ENCODE measurements at regions not wholly inside any gene's neighbourhood (a gene's known extent, or its start where the extent isn't known, plus 50 kb on each side); places are given as distances from the start of the nearest gene placed in this dataset.

DNA sequence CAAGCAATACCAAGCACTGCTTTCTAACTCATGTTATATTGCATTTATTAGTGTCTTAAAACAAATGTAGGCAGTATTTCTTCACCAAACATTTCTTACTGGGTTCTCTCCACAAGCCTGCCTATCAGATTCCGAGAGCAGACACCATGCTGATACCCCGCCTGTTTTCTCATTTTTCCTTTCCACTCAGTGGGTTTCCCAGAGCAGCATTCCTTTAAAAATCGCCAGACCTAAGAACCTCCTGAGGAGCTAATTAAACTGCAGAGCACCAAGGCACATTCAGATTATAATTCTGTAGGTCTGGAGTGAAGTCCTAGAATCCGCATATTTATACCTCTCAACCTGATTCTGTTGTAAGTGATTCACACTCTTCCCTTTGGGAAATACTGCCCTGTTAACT, 405.6 kb downstream of the TNS1 start:
- Histone ChIP-seq H3K4me3 (replicated peaks in 1 of 3; ENCODE audit: low read depth in 2 of 3, low read length in 3 of 3) (no peak overlapping the region), H3K27me3 (ENCODE audit: control insufficient read depth in 2 of 2, insufficient read depth in 2 of 2, low read length in 2 of 2) (no peaks in the 10 kb centered on the region), H3K36me3 (replicated peaks in 1 of 2; ENCODE audit: control insufficient read depth in 1 of 2, insufficient read depth in 2 of 2, low read length in 2 of 2) (no peaks in the 10 kb centered on the region), H3K27ac (ENCODE audit: low read depth in 1 of 2, low read length in 2 of 2) (no peak overlapping the region), H3K9ac (ENCODE audit: insufficient read depth, low read length, poor library complexity, severe bottlenecking) (no peak overlapping the region), H2AFZ (ENCODE audit: insufficient read depth, low read depth, low read length, poor library complexity, severe bottlenecking) (no peak overlapping the region), H4K20me1 (ENCODE audit: insufficient read depth, low read length) (no peaks in the 10 kb centered on the region), H3K4me1 (ENCODE audit: control insufficient read depth in 1 of 2, insufficient read depth in 2 of 2, low read length in 2 of 2) (no peaks in the 10 kb centered on the region), H3K4me2 (replicated peaks; ENCODE audit: extremely low read depth, low read length, poor library complexity, severe bottlenecking) (no peak overlapping the region), H3K9me3 (replicated peaks in 1 of 2; ENCODE audit: control insufficient read depth in 1 of 2, insufficient read depth in 1 of 2, low read length in 2 of 2) (no peaks in the 10 kb centered on the region), H3K79me2 (ENCODE audit: insufficient read depth, low read length) (no peaks in the 10 kb centered on the region)
- DNase-seq: no peak
- no peak overlapping the region for H3K4me3 Mint-ChIP-seq
- TF ChIP-seq, protein P1, sequence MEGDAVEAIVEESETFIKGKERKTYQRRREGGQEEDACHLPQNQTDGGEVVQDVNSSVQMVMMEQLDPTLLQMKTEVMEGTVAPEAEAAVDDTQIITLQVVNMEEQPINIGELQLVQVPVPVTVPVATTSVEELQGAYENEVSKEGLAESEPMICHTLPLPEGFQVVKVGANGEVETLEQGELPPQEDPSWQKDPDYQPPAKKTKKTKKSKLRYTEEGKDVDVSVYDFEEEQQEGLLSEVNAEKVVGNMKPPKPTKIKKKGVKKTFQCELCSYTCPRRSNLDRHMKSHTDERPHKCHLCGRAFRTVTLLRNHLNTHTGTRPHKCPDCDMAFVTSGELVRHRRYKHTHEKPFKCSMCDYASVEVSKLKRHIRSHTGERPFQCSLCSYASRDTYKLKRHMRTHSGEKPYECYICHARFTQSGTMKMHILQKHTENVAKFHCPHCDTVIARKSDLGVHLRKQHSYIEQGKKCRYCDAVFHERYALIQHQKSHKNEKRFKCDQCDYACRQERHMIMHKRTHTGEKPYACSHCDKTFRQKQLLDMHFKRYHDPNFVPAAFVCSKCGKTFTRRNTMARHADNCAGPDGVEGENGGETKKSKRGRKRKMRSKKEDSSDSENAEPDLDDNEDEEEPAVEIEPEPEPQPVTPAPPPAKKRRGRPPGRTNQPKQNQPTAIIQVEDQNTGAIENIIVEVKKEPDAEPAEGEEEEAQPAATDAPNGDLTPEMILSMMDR (IDR thresholded peaks at IDR 0.05): no peak
- intact Hi-C loops (cut with micrococcal nuclease): no loop called here
- 100% methylated on average over 2 of the region's 4 CpGs for WGBS (ENCODE audit: insufficient coverage)
- peaks cover 0 to 2% (median 0%) of the 10 kb centered on the region in 7 donors for H3K9me3 Mint-ChIP-seq
- peaks cover 11% of the 10 kb centered on the region for H3K4me1 Mint-ChIP-seq
- H3K27ac Mint-ChIP-seq: no peak overlapping the region
- H3K36me3 Mint-ChIP-seq: no peaks in the 10 kb centered on the region
- H3K27me3 Mint-ChIP-seq (ENCODE audit: low read depth in 3 of 3): peaks cover 4 to 18% (median 9%) of the 10 kb centered on the region in 3 donors

DNA sequence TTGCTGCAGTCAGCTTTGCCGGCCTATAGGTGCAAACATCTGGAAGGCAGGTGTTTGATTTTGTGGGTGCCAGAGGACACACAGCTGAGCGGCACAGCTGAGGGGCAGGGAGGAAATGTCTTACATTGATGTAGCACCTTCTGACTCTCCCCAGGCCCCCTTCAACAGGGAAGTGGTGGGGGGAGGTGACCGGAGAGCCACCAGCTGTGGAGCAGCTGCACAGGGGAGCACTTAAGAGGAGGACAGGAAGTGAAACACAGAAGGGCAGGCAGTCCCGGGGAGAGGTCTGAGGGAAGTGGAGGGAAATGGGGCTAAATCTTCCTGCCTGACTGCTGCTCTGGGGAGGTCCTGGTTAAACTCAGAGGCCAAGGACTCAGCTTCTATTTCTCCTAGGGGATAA, 409.1 kb downstream of the TNS1 start:
- no peaks in the 10 kb centered on the region for H3K9me3 ChIP-seq (replicated peaks in 1 of 2; ENCODE audit: control insufficient read depth in 1 of 2, insufficient read depth in 1 of 2, low read length in 2 of 2)
- DNase-seq: no peak

More for the DNA sequence above, 409.1 kb downstream of the TNS1 start:
- no peak overlapping the region for H2AFZ ChIP-seq (ENCODE audit: insufficient read depth, low read depth, low read length, poor library complexity, severe bottlenecking)
- no peak overlapping the region for H3K27ac Mint-ChIP-seq
- H3K27me3 Mint-ChIP-seq (ENCODE audit: low read depth in 3 of 3): peaks cover 4 to 17% (median 8%) of the 10 kb centered on the region in 3 donors
- peaks cover 11% of the 10 kb centered on the region for H3K4me1 Mint-ChIP-seq
- intact Hi-C loops (cut with micrococcal nuclease): no loop called here
- H3K79me2 ChIP-seq (ENCODE audit: insufficient read depth, low read length): no peaks in the 10 kb centered on the region
- no peak overlapping the region for H3K4me3 Mint-ChIP-seq
- peaks cover 0 to 3% (median 2%) of the 10 kb centered on the region in 7 donors for H3K9me3 Mint-ChIP-seq
- no peaks in the 10 kb centered on the region for H4K20me1 ChIP-seq (ENCODE audit: insufficient read depth, low read length)
- H3K4me1 ChIP-seq (ENCODE audit: control insufficient read depth in 1 of 2, insufficient read depth in 2 of 2, low read length in 2 of 2): no peaks in the 10 kb centered on the region
- H3K27me3 ChIP-seq (ENCODE audit: control insufficient read depth in 2 of 2, insufficient read depth in 2 of 2, low read length in 2 of 2): no peaks in the 10 kb centered on the region
- H3K4me2 ChIP-seq (replicated peaks; ENCODE audit: extremely low read depth, low read length, poor library complexity, severe bottlenecking): no peak overlapping the region
- TF ChIP-seq, protein P1 (IDR thresholded peaks at IDR 0.05): no peak
- WGBS (ENCODE audit: insufficient coverage): 0% methylated on average over 1 of the region's 4 CpGs
- H3K27ac ChIP-seq (ENCODE audit: low read depth in 1 of 2, low read length in 2 of 2): no peak overlapping the region
- H3K9ac ChIP-seq (ENCODE audit: insufficient read depth, low read length, poor library complexity, severe bottlenecking): no peak overlapping the region
- no peaks in the 10 kb centered on the region for H3K36me3 Mint-ChIP-seq
- H3K36me3 ChIP-seq (replicated peaks in 1 of 2; ENCODE audit: control insufficient read depth in 1 of 2, insufficient read depth in 2 of 2, low read length in 2 of 2): no peaks in the 10 kb centered on the region
- H3K4me3 ChIP-seq (replicated peaks in 1 of 3; ENCODE audit: low read depth in 2 of 3, low read length in 3 of 3): no peak overlapping the region

Data from CD14-positive monocyte (primary cell).